Upper lobe of left lung (tissue), 6 donors: ENCODE measurements at regions not wholly inside any gene's neighbourhood (a gene's known extent, or its start where the extent isn't known, plus 50 kb on each side); places are given as distances from the start of the nearest gene placed in this dataset.

Source experiments
- ATAC-seq, 2 donors: fragments of 200-7000 bp; cut with Tn5 transposase; one replicate each; pipeline ENCODE4 v1.9.1; 2022; ENCODE audit warnings: mild to moderate bottlenecking in 2 of 2, moderate library complexity in 2 of 2; ENCODE audit not compliant: low FRiP score in 2 of 2
- DNase-seq, 2 donors: peaks; one replicate each; pipeline ENCODE4 v3.0.0-alpha.2; 2019 to 2020
- H3K27ac ChIP-seq, 4 donors: fragments of 200-600 bp; sonication (generic); one replicate each; pipeline ENCODE4 v1.5.1; 2016 to 2019
- H3K27me3 ChIP-seq, 4 donors: fragments of 200-600 bp; sonication (generic); one replicate each; pipeline ENCODE4 v1.5.1; 2017 to 2019
- H3K36me3 ChIP-seq, 4 donors: fragments of 200-600 bp; sonication (generic); one replicate each; pipeline ENCODE4 v1.5.1; 2016 to 2019
- H3K4me1 ChIP-seq, 4 donors: fragments of 200-600 bp; sonication (generic); one replicate each; pipeline ENCODE4 v1.5.1; 2018 to 2019
- H3K4me3 ChIP-seq, 4 donors: fragments of 200-600 bp; sonication (generic); one replicate each; pipeline ENCODE4 v1.5.1; 2017 to 2019; ENCODE audit warnings: mild to moderate bottlenecking in 2 of 4, moderate library complexity in 1 of 4
- H3K9me3 ChIP-seq, 4 donors: fragments of 200-600 bp; sonication (generic); one replicate each; pipeline ENCODE4 v1.5.1; 2018 to 2019
- EP300 ChIP-seq, 4 donors: sonication (generic); formaldehyde crosslinking; IDR thresholded peaks; one replicate each; pipeline ENCODE4 v1.5.1; 2017; ENCODE audit warnings: antibody characterized with exemption in 4 of 4, control low read depth in 2 of 4
- POLR2A ChIP-seq, 4 donors: fragments of 450-650 bp; IDR thresholded peaks; one replicate each; pipeline ENCODE4 v1.5.1; 2016 to 2017; ENCODE audit warnings: antibody characterized with exemption in 4 of 4, mild to moderate bottlenecking in 2 of 4
- POLR2AphosphoS5 ChIP-seq, 2 donors: sonication (generic); formaldehyde crosslinking; IDR thresholded peaks; one replicate each; pipeline ENCODE4 v1.5.1; 2017; ENCODE audit warnings: antibody characterized with exemption in 2 of 2
- WGBS, 2 donors: methylation state at CpG; one replicate each; pipeline ENCODE4 v1.1.5; 2017 to 2018; 5-methylcytosine and 5-hydroxymethylcytosine counted together
- TF ChIP-seq, protein P1 (sequence below), 6 experiments: fragments of 450-650 bp in 4 of 6; fragments of 200-600 bp in 2 of 6; sonication (generic) in 2 of 6; IDR thresholded peaks; one replicate each; pipeline ENCODE4 v1.5.1; 2016 to 2019; ENCODE audit warnings: antibody characterized with exemption in 6 of 6
- donor health status: DM: no; HTN: no; CAD: no; lungs with moderate emphysema.
- donor health status: DM: no; HTN: yes; CAD: no; lungs with severe emphysema.

DNA sequence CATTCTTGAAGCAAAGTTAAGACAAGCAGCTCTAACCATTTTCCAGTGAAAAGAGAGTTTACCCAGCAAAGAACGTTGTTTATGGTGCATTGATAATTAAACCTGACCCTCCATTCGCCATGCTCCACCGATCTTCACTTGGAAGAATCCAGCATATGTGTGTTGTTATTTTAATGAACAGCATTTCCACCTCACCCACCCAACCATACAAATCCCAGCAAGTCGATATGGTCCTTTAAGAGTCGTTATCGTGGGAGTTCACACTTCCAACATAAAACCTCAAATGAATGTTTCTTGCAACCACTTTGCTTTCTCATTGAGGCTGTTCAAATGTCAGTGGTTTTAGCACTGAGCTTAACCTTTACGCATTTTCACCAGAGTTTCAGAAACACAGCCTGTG is 147.4 kb upstream of the LDB2 start:
- TF ChIP-seq, protein P1, sequence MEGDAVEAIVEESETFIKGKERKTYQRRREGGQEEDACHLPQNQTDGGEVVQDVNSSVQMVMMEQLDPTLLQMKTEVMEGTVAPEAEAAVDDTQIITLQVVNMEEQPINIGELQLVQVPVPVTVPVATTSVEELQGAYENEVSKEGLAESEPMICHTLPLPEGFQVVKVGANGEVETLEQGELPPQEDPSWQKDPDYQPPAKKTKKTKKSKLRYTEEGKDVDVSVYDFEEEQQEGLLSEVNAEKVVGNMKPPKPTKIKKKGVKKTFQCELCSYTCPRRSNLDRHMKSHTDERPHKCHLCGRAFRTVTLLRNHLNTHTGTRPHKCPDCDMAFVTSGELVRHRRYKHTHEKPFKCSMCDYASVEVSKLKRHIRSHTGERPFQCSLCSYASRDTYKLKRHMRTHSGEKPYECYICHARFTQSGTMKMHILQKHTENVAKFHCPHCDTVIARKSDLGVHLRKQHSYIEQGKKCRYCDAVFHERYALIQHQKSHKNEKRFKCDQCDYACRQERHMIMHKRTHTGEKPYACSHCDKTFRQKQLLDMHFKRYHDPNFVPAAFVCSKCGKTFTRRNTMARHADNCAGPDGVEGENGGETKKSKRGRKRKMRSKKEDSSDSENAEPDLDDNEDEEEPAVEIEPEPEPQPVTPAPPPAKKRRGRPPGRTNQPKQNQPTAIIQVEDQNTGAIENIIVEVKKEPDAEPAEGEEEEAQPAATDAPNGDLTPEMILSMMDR (IDR thresholded peaks at IDR 0.05): no peak
- TF ChIP-seq POLR2A (IDR thresholded peaks at IDR 0.05) (no peak), POLR2AphosphoS5 (IDR thresholded peaks at IDR 0.05) (no peak), EP300 (IDR thresholded peaks at IDR 0.05) (no peak)
- ATAC-seq (no peak), DNase-seq (no peak)
- no peaks in the 10 kb centered on the region for H3K4me1 ChIP-seq
- H3K27ac ChIP-seq: no peak overlapping the region
- peaks cover 0 to 3% (median 0%) of the 10 kb centered on the region in 4 donors for H3K9me3 ChIP-seq
- WGBS, 2 donors: 93 to 95% methylated on average over 7 of the region's 7 CpGs
- no peaks in the 10 kb centered on the region for H3K36me3 ChIP-seq
- H3K4me3 ChIP-seq: no peak overlapping the region
- H3K27me3 ChIP-seq: no peaks in the 10 kb centered on the region

DNA sequence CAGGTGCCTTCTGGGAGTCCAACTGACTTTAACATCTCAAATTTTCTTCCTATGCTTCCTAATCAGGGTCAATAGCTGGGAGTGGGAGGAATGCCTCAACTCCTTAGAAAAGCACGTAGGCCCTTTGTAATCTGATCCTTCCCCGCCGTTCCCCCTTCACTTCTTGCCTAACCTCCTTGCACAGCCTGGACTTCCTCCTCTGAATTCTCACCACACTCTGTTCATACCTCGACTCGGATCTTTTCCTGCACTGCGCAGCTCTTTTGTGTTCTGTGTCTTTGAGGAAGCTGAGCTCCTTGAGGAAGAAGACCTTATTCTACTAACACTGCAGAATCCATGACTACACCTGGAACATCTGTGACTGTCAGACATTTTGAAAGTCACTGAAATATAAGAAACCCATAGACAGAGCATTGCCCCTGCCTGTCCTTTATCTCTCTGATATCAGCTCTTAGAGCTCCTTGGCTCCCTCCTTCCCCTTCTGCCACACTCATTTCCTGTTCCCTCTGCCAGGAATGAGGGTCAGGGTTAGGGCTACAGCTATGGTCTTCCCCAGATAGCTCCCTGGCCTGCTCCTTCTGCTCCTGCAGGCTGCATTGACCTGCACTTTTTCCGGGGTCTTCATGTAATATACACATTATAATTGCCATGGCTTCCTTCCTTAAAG is 140.2 kb upstream of the LDB2 start:
- Histone ChIP-seq H3K27me3 (no peaks in the 10 kb centered on the region), H3K9me3 (no peaks in the 10 kb centered on the region), H3K4me1 (no peaks in the 10 kb centered on the region), H3K27ac (no peak overlapping the region), H3K4me3 (no peak overlapping the region), H3K36me3 (no peaks in the 10 kb centered on the region)
- TF ChIP-seq, protein P1 (IDR thresholded peaks at IDR 0.05): no peak
- ATAC-seq (no peak), DNase-seq (no peak)
- WGBS, 2 donors: 72 to 77% methylated on average over 7 of the region's 7 CpGs

DNA sequence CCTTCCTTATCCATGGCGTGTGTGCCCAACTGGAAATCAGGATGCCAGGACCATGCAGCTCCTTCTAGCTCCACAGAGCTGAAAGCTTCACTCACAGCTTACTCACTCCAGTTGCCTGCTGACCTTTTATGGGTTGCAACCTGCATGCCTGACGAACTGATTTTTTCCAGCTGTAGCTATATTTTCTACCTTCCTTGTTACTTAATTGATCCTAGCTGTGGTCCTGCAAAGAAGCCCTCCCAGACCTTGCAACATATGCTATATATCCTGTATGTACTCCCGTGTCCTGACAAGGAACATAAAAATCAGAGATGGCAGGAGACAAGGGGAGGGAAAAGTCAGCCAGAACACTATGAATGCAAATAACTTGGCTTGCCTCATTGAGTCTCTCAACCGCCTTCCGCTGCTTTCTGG is 135.3 kb upstream of the LDB2 start:
- ATAC-seq (no peak), DNase-seq (no peak)
- H3K4me1 ChIP-seq: no peaks in the 10 kb centered on the region
- no peaks in the 10 kb centered on the region for H3K9me3 ChIP-seq
- TF ChIP-seq POLR2A (IDR thresholded peaks at IDR 0.05): no peak
- TF ChIP-seq, protein P1 (IDR thresholded peaks at IDR 0.05): no peak
- no peak for TF ChIP-seq EP300 (IDR thresholded peaks at IDR 0.05)
- TF ChIP-seq POLR2AphosphoS5 (IDR thresholded peaks at IDR 0.05): no peak
- H3K4me3 ChIP-seq: no peak overlapping the region
- H3K36me3 ChIP-seq: no peaks in the 10 kb centered on the region
- H3K27me3 ChIP-seq: no peaks in the 10 kb centered on the region
- 74 to 89% methylated on average over 5 of the region's 5 CpGs for WGBS, 2 donors
- no peak overlapping the region for H3K27ac ChIP-seq

DNA sequence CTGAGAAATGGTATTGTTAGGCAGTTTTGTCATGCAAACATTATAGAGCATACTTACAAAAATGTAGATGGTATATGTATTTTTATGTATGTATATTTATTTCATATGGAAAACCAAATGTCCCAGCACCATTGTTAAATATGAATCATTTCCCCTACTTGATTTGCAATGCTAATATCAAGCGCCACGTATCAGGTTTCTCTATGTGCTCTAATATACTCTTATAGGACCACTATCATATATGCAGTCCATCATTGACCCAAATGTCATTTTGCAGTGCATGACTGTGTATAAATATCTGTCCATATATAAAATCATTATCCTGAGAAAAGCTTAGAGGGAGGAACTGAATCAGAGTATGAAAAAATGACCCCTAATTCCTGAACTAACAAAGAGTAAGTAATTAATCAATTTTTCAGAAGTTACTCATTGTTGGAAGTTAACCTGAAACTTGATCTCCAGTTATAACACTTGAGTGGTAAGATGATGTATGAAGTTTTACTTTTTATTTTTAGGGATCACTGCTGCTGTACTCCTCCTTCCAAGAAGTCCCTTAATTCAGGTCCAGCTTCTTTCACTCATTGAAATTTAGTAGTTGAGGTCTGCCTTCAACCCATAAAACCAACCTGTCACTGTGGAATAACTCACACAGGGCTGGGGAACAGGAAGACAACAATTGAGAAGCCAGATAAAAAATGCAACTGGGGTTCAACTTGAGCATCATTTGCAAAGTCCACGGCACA is 134.8 kb upstream of the LDB2 start:
- TF ChIP-seq POLR2AphosphoS5 (IDR thresholded peaks at IDR 0.05) (no peak), EP300 (IDR thresholded peaks at IDR 0.05) (no peak), POLR2A (IDR thresholded peaks at IDR 0.05) (no peak)
- TF ChIP-seq, protein P1 (IDR thresholded peaks at IDR 0.05): no peak
- 81 to 87% methylated on average over 3 of the region's 3 CpGs for WGBS, 2 donors
- no peaks in the 10 kb centered on the region for H3K36me3 ChIP-seq
- no peak for ATAC-seq
- DNase-seq: no peak
- no peaks in the 10 kb centered on the region for H3K4me1 ChIP-seq
- H3K27ac ChIP-seq: no peak overlapping the region
- no peaks in the 10 kb centered on the region for H3K27me3 ChIP-seq
- H3K9me3 ChIP-seq: no peaks in the 10 kb centered on the region
- no peak overlapping the region for H3K4me3 ChIP-seq

DNA sequence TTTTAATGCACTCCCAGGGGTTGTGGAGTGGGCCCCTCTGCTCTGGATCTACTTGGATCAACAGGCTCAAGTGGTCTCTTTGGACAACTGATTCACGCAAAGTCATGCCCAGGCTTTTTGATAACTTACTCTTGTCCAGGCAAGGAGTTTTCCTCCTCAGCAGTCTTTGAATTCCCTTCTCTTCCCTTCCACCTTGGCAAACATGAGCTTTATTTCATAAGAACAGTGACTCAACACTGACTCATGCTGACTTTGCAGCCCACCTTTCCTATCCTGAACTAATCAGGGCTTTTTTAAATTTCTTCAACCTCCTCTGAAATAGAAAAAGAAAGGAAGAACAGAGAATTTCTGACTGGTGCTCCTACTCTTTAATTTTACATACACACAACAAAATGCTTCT is 132.1 kb upstream of the LDB2 start:
- ATAC-seq: peak in 1 of 2 donors; percentile 47
- no peaks in the 10 kb centered on the region for H3K9me3 ChIP-seq
- H3K4me3 ChIP-seq: no peak overlapping the region
- no peaks in the 10 kb centered on the region for H3K4me1 ChIP-seq
- TF ChIP-seq POLR2AphosphoS5 (IDR thresholded peaks at IDR 0.05): no peak
- TF ChIP-seq, protein P1 (IDR thresholded peaks at IDR 0.05): no peak
- 47 to 71% methylated on average over 1 of the region's 1 CpG for WGBS, 2 donors
- no peaks in the 10 kb centered on the region for H3K27me3 ChIP-seq
- H3K36me3 ChIP-seq: no peaks in the 10 kb centered on the region
- DNase-seq: no peak
- H3K27ac ChIP-seq: no peak overlapping the region
